HepG2 (cell line): ENCODE measurements at regions not wholly inside any gene's neighbourhood (a gene's known extent, or its start where the extent isn't known, plus 50 kb on each side); places are given as distances from the start of the nearest gene placed in this dataset.
"Not testable (repeated sequence)": the region's sequence is repeated elsewhere in the genome, so short reads cannot be mapped to it uniquely, and the experiment has no call there.

Experiments used
- ATAC-seq: fragments of 200-7000 bp; cut with Tn5 transposase; 3 replicates; pipeline ENCODE4 v1.9.1; 2020; ENCODE audit warnings: mild to moderate bottlenecking, moderate library complexity
- BruUV-seq: library from RNA; stranded (reverse); fragments of 400-500 nt; replicated peaks from 2 replicates; lab custom pipeline; 2021; lab: Mats Ljungman, UMichigan
- CTCF ChIA-PET: fragments of 300-600 bp; formaldehyde crosslinking; extraction: SDS; loops from one replicate; lab custom pipeline; 2021; ENCODE audit warnings: low total read pairs, inconsistent platforms, low intra/inter-chr PET ratio; lab: Yijun Ruan, JAX
- POLR2A ChIA-PET: fragments of 350-600 bp; sonication (Branson Sonifier 250); formaldehyde crosslinking; loops from one replicate; lab custom pipeline; 2020; ENCODE audit warnings: antibody characterized with exemption, inconsistent platforms; lab: Yijun Ruan, JAX
- DNase-seq: peaks from one replicate; pipeline ENCODE4 v3.0.0-alpha.2; 2015; ENCODE audit warnings: low spot score
- FAIRE-seq: peaks from 3 replicates; lab custom pipeline; 2011; peaks lifted over from hg19 to GRCh38; lab: Jason Lieb, UNC
- H2AFZ ChIP-seq: one replicate; pipeline ENCODE4 v1.6.1; 2011; ENCODE audit warnings: low read length, inconsistent platforms
- H3K27ac ChIP-seq: fragments of 300-600 bp; 3 replicates; pipeline ENCODE4 v1.8.0; 2011; ENCODE audit warnings: mixed run types, mild to moderate bottlenecking, mixed read lengths, low read length, inconsistent platforms; ENCODE audit not compliant: insufficient read depth; ENCODE audit errors: extremely low read length
- H3K27me3 ChIP-seq, 2 experiments: fragments of 200-600 bp in 1 of 2; 2 replicates in 1 of 2; 3 replicates in 1 of 2; pipeline versions ENCODE4 v1.6.0 to v1.8.0; 2011; ENCODE audit warnings: low read length in 2 of 2, mild to moderate bottlenecking in 2 of 2, moderate library complexity in 2 of 2, inconsistent platforms in 1 of 2; ENCODE audit not compliant: insufficient read depth in 2 of 2, control insufficient read depth in 1 of 2
- H3K36me3 ChIP-seq, 2 experiments: fragments of 200-600 bp in 1 of 2; replicated peaks in 1 of 2; 2 replicates in 1 of 2; 3 replicates in 1 of 2; pipeline versions ENCODE4 v1.5.1 to v1.8.0; 2011; ENCODE audit warnings: low read length in 2 of 2, inconsistent platforms in 1 of 2; ENCODE audit not compliant: insufficient read depth in 2 of 2, control insufficient read depth in 1 of 2
- H3K4me1 ChIP-seq: 2 replicates; pipeline ENCODE4 v1.5.1; 2012; ENCODE audit warnings: low read length, inconsistent platforms; ENCODE audit not compliant: insufficient read depth
- H3K4me2 ChIP-seq: 2 replicates; pipeline ENCODE4 v1.6.0; 2011; ENCODE audit warnings: low read depth, low read length, inconsistent platforms
- H3K4me3 ChIP-seq, 3 experiments: fragments of 200-600 bp in 1 of 3; sonication (generic), shearing (Covaris generic) in 1 of 3; replicated peaks in 1 of 3; 2 replicates each; pipeline ENCODE4 v1.5.1; 2011 to 2016; ENCODE audit warnings: low read length in 3 of 3, inconsistent platforms in 2 of 3, low read depth in 2 of 3, mild to moderate bottlenecking in 2 of 3, control low read depth in 1 of 3, mixed read lengths in 1 of 3; ENCODE audit not compliant: insufficient read depth in 1 of 3
- H3K79me2 ChIP-seq: one replicate; pipeline ENCODE4 v1.6.1; 2011; ENCODE audit warnings: low read length, inconsistent platforms; ENCODE audit not compliant: insufficient read depth
- H3K9ac ChIP-seq: 2 replicates; pipeline ENCODE4 v1.6.0; 2011; ENCODE audit warnings: mild to moderate bottlenecking, low read depth, low read length, inconsistent platforms; ENCODE audit not compliant: insufficient read depth
- H3K9me3 ChIP-seq: 2 replicates; pipeline ENCODE4 v1.5.1; 2012; ENCODE audit warnings: mild to moderate bottlenecking, low read length
- H4K20me1 ChIP-seq: 2 replicates; pipeline ENCODE4 v1.6.0; 2011; ENCODE audit warnings: inconsistent platforms, mild to moderate bottlenecking, low read length, moderate library complexity; ENCODE audit not compliant: insufficient read depth
- MEIS1 ChIP-seq: sonication (generic); formaldehyde crosslinking; IDR thresholded peaks from 2 replicates; pipeline ENCODE4 v1.9.0; 2021; ENCODE audit warnings: mild to moderate bottlenecking, missing genetic modification reagents, moderate library complexity, borderline replicate concordance
- SOX13 ChIP-seq, 3 experiments: fragments of 450-650 bp in 1 of 3; sonication (generic) in 1 of 3; formaldehyde crosslinking in 1 of 3; IDR thresholded peaks in 2 of 3; conservative IDR thresholded peaks in 1 of 3; 2 replicates each; pipeline versions ENCODE4 v1.5.0 to v1.6.1; 2016 to 2020; ENCODE audit warnings: antibody characterized with exemption in 1 of 3, mild to moderate bottlenecking in 1 of 3, missing compliant biosample characterization in 1 of 3, missing genetic modification reagents in 1 of 3, moderate library complexity in 1 of 3
- WGBS: methylation state at CpG from one replicate; pipeline ENCODE4 v1.1.6; 2017; ENCODE audit warnings: low lambda C conversion rate; 5-methylcytosine and 5-hydroxymethylcytosine counted together
- in situ Hi-C: cut with HindIII; loops from 2 replicates; pipeline ENCODE4 v1.10.0; 2017; ENCODE audit warnings: low pct_unique_long_range_greater_than_20kb; ENCODE audit not compliant: extremely low pct_ligation_motif_present
- intact Hi-C: fragments of 100-400 bp; cut with micrococcal nuclease; formaldehyde crosslinking; loops from one replicate; pipeline ENCODE4 v1.10.0; 2022; ENCODE audit not compliant: unreplicated experiment
- TF ChIP-seq, protein P1 (sequence below): sonication (generic); formaldehyde crosslinking; IDR thresholded peaks from 2 replicates; pipeline ENCODE4 v1.4.0; 2020; ENCODE audit warnings: low read depth, mild to moderate bottlenecking, missing genetic modification reagents

DNA sequence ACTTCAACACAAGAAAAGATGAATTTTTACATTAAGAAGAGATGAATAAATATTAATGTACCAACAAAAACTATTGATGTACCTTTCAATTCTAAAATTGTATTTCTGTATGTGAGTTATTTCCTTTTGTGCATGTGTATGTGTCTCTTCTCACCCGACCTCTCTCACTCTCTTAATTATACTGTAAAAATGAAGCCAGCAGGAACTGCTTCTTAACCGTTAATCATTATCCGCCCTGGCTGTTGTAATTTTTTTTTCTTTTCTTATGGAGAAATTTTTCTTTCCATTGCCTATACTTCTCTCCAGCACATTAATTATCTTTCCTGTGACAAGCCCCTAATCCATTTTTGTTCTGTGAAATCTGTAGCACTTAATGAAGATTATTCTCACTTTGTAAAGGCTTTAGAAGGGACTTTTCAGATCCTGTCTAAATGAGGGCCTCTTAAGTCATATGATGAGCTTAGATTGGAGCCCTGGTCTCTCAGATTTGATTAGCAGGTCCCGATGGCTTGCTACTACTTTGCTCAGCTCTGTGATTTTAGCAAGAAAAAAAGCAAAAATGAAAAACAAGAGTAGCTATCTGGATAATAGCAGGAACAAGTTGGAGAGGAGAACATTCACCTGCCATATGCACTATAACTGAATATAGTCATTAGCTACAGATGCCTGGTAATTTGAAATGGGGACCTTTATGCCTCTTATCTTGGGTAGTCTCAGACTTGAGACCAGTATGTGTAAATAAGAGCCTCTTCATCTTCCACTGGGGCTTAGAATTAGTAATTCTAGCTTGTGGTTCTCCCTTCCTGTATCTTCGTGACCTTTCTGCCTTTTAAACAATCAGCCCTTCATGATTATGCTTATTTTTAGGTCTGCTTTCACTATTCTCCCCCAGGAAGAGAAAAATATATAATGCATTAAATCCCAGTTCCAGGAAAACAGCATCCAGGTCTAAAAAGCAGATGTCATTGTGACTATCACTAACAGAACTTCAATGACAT, 80.0 kb upstream of the COL1A2 start:
- FAIRE-seq: no peak
- TF ChIP-seq MEIS1 (CRISPR knock-in tag): no peak
- TF ChIP-seq, protein P1, sequence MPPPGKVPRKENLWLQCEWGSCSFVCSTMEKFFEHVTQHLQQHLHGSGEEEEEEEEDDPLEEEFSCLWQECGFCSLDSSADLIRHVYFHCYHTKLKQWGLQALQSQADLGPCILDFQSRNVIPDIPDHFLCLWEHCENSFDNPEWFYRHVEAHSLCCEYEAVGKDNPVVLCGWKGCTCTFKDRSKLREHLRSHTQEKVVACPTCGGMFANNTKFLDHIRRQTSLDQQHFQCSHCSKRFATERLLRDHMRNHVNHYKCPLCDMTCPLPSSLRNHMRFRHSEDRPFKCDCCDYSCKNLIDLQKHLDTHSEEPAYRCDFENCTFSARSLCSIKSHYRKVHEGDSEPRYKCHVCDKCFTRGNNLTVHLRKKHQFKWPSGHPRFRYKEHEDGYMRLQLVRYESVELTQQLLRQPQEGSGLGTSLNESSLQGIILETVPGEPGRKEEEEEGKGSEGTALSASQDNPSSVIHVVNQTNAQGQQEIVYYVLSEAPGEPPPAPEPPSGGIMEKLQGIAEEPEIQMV (CRISPR knock-in tag): no peak
- TF ChIP-seq SOX13 (IDR thresholded peaks at IDR 0.05): no peak
- TF ChIP-seq SOX13 (CRISPR knock-in tag; conservative IDR thresholded peaks at IDR 0.05 in 1 of 2, IDR thresholded peaks at IDR 0.05 in 1 of 2): no peak
- H4K20me1 ChIP-seq: no peaks in the 10 kb centered on the region
- no peak overlapping the region for H2AFZ ChIP-seq
- no peaks in the 10 kb centered on the region for H3K4me1 ChIP-seq
- H3K79me2 ChIP-seq: no peaks in the 10 kb centered on the region
- no peak overlapping the region for H3K27ac ChIP-seq
- no peak overlapping the region for H3K4me3 ChIP-seq
- no peaks in the 10 kb centered on the region for H3K27me3 ChIP-seq
- no peak for DNase-seq
- ChIA-PET POLR2A (no interaction called here), CTCF (no interaction called here)
- no peaks in the 10 kb centered on the region for H3K36me3 ChIP-seq
- no peak overlapping the region for H3K4me2 ChIP-seq
- no peak overlapping the region for H3K9ac ChIP-seq
- in situ Hi-C loops: no loop called here
- no TSS peak for BruUV-seq
- 31% methylated on average over 5 of the region's 5 CpGs for WGBS
- H3K9me3 ChIP-seq: no peaks in the 10 kb centered on the region
- intact Hi-C loops: no loop called here
- no peak for ATAC-seq

DNA sequence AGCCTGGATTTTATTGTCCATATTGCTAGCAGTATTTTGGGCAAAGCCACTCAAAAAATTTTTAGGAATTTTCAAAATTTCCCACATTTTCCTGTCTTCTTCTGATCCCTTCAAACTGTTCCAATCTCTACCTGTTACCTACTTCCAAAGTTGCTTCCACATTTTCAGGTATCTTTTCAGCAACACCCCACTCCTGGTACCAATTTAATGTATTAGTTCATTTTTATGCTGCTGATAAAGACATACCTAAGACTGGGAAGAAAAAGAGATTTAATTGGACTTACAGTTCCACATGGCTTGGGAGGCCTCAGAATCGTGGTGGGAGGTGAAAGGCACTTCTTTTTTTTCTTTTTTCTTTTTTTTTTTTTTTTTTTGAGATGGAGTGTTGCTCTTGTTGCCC, 73.6 kb upstream of the COL1A2 start:
- WGBS: 0% methylated on average over 1 of the region's 1 CpG
- ATAC-seq, H3K4me1 ChIP-seq, H2AFZ ChIP-seq, H3K4me2 ChIP-seq, H3K27me3 ChIP-seq, H3K79me2 ChIP-seq, intact Hi-C loops, FAIRE-seq, H3K9ac ChIP-seq, H3K9me3 ChIP-seq, H3K4me3 ChIP-seq, in situ Hi-C loops, CTCF ChIA-PET, DNase-seq, H3K36me3 ChIP-seq, BruUV-seq, H4K20me1 ChIP-seq, H3K27ac ChIP-seq, POLR2A ChIA-PET: not testable (repeated sequence)
